ENCODE measurements at regions not wholly inside any gene's neighbourhood (a gene's known extent, or its start where the extent isn't known, plus 50 kb on each side); places are given as distances from the start of the nearest gene placed in this dataset.

- no peak for TF ChIP-seq CTCF (IDR thresholded peaks at IDR 0.05; ENCODE audit: low read depth, low read length)
- TF ChIP-seq EZH2phosphoT487 (IDR thresholded peaks at IDR 0.05; ENCODE audit: low read depth): no peak
Measured at GRCh38 chr7:18437101-18437500, 58.4 kb upstream of the HDAC9 start.
